NCI-H748 (cell line): ENCODE measurements at regions not wholly inside any gene's neighbourhood (a gene's known extent, or its start where the extent isn't known, plus 50 kb on each side); places are given as distances from the start of the nearest gene placed in this dataset.
"Not testable (repeated sequence)": the region's sequence is repeated elsewhere in the genome, so short reads cannot be mapped to it uniquely, and the experiment has no call there.

Source experiments
- DNase-seq: peaks from one replicate; lab custom pipeline; 2025; ENCODE audit not compliant: unreplicated experiment; lab: John Stamatoyannopoulos, UW

GRCh38 chr14:106062502-106063272 lies 536.3 kb downstream of the TMEM121 start:
- DNase-seq, result no peak

DNA sequence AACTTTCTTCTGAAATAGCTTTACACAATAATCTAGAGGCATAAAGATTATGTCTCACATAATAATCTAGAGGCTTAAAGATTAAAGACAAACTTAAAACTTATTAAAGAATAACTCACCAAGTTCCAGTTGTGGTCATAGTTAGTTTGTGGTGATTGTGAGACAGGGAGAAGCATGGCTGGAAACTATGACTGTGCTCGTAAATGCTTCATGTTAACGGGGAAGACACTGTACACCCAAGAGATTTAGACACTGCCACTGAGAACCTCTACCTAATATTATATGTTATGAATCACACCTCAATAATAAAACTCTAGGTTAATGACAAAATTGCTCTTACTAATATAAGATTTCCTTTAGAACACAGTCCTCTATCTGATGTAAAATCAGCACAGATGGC lies 541.6 kb downstream of the TMEM121 start:
- no peak for DNase-seq

GRCh38 chr14:106069804-106070625 lies 543.6 kb downstream of the TMEM121 start:
- DNase-seq, result no peak

DNA sequence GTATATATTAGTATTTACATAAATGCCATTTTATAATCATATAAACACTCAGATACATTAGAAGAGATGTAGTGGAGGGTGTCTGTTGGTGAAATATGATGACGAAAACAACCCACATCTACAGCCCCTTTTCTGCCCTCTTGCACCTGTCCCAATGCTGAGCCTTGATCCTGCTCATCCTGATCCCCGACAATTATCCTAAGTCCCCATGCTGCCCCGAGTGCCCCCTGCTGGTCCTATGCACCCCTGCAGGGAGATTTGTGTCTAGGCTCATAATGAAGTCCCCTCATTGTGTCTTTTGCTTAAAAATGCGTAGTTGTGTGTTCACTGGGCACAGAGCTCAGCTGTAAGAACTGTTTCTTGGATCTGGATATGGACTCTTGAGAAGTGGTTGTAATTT lies 554.5 kb downstream of the TMEM121 start:
- DNase-seq, result no peak

DNA sequence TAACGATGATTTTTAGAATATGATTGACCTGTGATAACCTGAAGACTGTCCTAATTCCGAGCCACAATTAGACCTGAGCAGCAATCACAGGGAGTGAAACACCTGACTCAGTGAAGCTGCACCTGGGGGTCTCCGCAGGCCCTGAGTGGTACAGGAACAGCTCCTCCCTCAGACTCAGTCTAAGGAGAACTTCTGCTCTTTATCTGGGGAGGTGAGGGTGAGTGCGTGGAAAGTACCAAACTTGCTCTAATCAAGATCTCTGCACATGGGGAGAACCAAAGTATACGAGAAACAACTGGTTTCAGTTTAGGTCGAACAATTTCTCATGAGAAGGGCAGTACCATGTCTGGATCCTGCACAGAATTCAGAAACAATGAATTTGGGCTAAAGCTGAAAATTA lies 555.3 kb downstream of the TMEM121 start:
- not testable (repeated sequence) for DNase-seq

GRCh38 chr14:106083082-106083481 lies 556.7 kb downstream of the TMEM121 start:
- DNase-seq, result no peak

- DNase-seq, result no peak
These were observed 561.5 kb downstream of the TMEM121 start for GRCh38 chr14:106087837-106088236.

GRCh38 chr14:106088860-106089259 lies 562.5 kb downstream of the TMEM121 start:
- DNase-seq, result not testable (repeated sequence)

DNA sequence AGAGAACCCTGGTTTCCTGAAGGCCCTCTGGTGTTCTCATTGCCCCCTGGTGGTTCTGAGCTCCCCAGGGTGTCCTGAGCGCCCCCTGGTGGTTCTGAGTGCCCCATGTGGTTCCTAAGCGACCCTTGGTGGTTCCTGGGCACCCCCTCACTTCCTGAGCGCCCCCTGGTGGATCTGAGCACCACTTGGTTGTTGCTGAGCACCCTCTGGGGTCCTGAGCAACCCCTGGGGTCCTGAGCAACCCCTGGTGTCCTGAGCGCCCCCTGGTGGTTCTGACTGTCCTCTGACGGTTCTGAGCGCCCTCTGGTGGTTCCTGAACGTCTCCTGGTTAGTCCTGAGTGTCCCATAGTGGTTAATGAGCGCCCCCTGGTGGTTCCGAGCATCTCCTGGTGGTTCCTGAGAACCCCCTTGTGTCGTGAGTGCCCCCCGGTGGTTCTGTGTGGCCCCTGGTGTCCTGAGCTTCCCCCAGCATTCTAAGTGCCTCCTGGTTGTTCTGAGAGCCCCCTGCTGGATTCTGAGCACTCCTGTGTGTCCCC lies 568.3 kb downstream of the TMEM121 start:
- DNase-seq, result no peak

DNA sequence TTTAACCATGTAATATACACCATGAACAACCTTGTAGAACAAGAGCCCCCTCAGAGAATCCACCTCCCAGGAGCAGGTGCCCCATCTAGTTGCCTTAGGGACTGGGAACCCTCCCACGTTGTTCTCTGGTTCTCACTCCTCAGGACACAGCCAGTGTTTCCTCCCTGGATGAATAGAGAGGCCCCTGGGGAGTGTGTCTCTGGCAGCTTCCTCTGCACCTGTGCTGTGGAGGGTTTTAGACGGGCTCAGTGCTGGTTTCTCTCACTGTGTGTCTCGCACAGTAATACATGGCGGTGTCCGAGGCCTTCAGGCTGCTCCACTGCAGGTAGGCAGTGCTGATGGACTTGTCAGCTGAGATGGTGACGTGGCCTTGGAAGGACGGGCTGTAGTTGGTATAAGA lies 581.3 kb downstream of the TMEM121 start:
- no peak for DNase-seq

DNA sequence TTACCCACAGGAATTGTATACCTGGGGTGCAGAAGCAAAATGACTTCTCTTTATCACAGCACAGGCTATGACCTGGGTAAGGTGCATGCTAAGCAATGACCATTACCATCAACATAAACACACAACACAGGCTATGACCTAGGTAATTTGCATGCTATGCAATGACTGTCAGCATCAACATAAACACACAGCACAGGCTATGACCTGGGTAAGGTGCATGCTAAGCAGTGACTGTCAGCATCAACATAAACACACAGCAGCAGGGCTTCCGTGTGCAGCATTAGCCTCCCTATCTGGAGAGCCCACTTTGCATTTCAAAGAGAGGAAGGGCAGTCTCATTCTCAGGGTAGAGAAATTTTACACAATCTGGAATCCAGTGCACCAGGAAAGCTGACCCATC lies 583.0 kb downstream of the TMEM121 start:
- DNase-seq, result no peak

GRCh38 chr14:106115401-106115800 lies 589.0 kb downstream of the TMEM121 start:
- DNase-seq, result no peak

- DNase-seq, result not testable (repeated sequence)
These were observed 590.1 kb downstream of the TMEM121 start for GRCh38 chr14:106116339-106116930.

- DNase-seq, result no peak
These were observed 593.7 kb downstream of the TMEM121 start for GRCh38 chr14:106120101-106120500.

GRCh38 chr14:106129274-106129673 lies 602.9 kb downstream of the TMEM121 start:
- no peak for DNase-seq

DNA sequence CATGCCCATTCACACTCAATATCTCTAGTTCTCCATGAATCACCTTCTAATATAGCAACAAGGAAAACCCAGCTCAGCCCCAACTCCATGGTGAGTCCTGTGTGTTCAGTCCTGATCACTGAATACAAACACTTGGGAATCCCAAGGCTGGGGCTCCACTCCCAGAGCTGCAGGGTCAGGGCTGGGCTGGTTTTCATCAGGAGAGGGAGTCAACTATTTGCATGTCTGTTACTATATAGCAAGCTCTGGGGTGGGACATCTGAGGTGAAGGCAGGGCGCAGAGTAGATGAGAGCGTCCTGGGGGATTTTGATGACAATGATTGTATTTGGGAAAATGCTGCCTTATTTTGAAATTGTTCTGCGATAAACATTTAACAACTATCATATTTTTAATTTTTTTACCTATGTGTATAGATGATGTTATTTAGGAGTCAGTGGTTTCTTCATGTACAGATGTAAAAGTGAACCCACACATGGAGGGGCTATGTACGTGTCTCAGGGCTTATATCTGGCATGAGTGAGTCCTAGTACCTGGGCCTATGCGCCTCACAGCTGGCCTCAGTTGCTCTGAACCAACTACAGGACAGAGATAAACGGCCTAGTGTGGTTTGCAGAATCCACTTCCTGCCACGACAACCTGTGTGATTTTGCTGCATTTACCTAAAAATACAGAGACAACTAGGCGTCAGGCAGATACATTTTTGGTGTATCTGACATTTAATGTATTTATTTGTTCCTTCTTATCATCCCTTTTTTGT lies 603.7 kb downstream of the TMEM121 start:
- DNase-seq, result not testable (repeated sequence)

DNA sequence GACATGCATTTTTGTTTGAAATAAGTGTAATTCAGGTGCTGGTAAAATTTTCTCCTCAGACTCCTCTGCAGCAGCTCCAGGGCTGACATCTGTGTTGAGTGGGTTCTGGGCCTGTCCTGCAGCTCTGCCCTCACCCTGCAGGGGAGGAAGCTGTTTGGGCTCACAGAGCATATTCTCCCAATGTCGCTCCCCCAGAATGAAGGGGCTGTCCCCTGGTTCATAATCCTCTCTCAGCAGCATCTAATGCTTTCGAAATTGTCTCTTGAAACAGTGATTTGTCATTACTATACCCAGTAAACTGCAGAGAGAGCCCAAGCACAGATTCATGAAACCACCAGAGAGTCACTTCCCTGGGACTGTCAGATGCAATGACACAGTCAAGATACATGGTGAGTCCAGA lies 606.7 kb downstream of the TMEM121 start:
- not testable (repeated sequence) for DNase-seq

DNA sequence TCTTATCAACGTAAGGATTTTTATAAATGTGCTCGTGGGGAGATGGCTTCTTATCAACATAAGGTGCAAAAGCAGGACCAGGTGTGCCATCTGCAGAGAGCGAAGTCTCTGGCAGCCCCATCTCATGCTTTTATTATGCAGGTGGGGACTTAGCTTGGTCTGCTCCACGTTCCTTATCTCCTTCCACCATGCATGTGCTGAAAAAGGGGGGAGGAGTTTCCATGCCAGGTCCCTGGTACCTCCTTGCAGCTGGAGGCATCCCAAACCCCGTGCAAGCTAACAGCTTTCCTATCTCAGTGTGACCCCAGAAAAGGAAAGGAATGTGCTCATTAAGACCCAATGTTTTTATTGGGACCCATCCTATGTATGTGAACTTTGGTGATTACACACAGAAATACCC lies 608.5 kb downstream of the TMEM121 start:
- DNase-seq, result no peak

DNA sequence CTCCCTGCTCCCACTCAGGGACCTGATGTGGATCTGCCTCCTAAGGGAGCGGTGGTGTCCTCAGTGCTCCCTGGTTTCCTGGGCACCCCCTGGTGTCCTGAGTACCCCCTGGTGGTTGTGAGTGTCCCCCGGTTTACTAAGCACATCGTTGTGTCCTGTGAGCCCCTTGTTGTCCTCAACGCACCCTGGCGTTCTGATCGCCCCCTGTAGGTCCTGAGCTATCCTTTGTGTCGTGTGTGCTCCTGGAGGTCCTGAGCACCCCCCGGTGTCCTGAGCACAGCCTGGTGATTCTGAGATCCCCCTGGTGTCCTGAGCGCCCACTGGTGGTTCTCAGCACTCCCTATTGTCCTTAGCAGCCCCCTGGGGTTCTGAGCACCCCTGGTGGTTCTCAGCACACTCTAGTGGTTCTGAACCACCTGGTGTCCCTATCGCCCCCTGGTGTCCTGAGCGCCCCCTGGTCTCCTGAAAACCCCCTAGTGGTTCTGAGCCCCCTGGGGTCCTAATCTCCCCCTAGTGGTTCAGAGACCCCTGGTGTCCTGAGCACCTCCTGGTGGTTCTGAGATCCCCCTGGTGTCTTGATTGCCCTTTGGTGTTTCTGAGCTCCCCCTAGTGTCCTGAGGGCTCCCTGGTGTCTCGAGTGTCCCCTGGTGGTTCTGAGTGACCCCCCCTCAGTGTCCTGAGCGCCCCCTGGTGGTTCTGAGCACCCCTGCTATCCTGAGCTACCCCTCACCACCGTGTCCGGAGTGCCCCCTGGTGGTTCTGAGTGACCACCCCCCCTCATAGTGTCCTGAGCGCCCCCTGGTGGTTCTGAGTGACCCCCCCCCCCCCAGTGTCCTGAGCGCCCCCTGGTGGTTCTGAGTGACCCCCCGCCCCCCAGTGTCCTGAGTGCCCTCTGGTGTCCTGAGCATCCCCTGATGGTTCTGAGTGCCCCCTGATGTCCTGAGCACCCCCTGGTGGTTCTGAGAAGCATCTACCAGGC lies 615.1 kb downstream of the TMEM121 start:
- DNase-seq, result no peak

GRCh38 chr14:106145731-106146130 lies 619.3 kb downstream of the TMEM121 start:
- not testable (repeated sequence) for DNase-seq
